Panc1 (cell line): ENCODE measurements at regions not wholly inside any gene's neighbourhood (a gene's known extent, or its start where the extent isn't known, plus 50 kb on each side); places are given as distances from the start of the nearest gene placed in this dataset.

Experiments
- CTCF ChIP-seq: fragments of 450-650 bp; IDR thresholded peaks from 2 replicates; pipeline ENCODE4 v1.5.1; 2017; ENCODE audit warnings: mild to moderate bottlenecking
- POLR2AphosphoS5 ChIP-seq: IDR thresholded peaks from 2 replicates; pipeline ENCODE4 v1.6.1; 2012; ENCODE audit warnings: mild to moderate bottlenecking, low read depth, low read length, moderate library complexity
- REST ChIP-seq, 2 experiments: IDR thresholded peaks; 2 replicates each; pipeline ENCODE4 v1.6.1; 2011 to 2012; ENCODE audit warnings: low read depth in 2 of 2, control low read depth in 1 of 2, low read length in 1 of 2, mild to moderate bottlenecking in 1 of 2, moderate library complexity in 1 of 2; ENCODE audit not compliant: insufficient read depth in 1 of 2
- SIN3A ChIP-seq: IDR thresholded peaks from 2 replicates; pipeline ENCODE4 v1.6.1; 2012; ENCODE audit warnings: low read depth, mild to moderate bottlenecking, low read length, moderate library complexity, borderline replicate concordance; ENCODE audit not compliant: insufficient read depth
- TCF7L2 ChIP-seq: IDR thresholded peaks from 2 replicates; pipeline ENCODE4 v1.6.1; 2011; ENCODE audit warnings: mild to moderate bottlenecking, low read depth, low read length, inconsistent platforms

- TF ChIP-seq CTCF = no peak
- no peak for TF ChIP-seq SIN3A
- TF ChIP-seq POLR2AphosphoS5 = no peak
- TF ChIP-seq REST (IDR thresholded peaks at IDR 0.05; ENCODE audit: insufficient read depth in 1 of 2, low read depth in 2 of 2, low read length in 1 of 2) = no peak
- no peak for TF ChIP-seq TCF7L2
Observed at GRCh38 chrX:9195199-9195880, 161.4 kb upstream of the FAM9B start.
